H1 (cell line): ENCODE measurements at regions not wholly inside any gene's neighbourhood (a gene's known extent, or its start where the extent isn't known, plus 50 kb on each side); places are given as distances from the start of the nearest gene placed in this dataset.

Experiments
- TF ChIP-seq, protein P1 (sequence below): fragments of 300-600 bp; sonication (generic); IDR thresholded peaks from 2 replicates; pipeline ENCODE4 v1.7.1; 2012; ENCODE audit warnings: low read length, moderate library complexity, mild to moderate bottlenecking, inconsistent platforms; ENCODE audit not compliant: insufficient replicate concordance

DNA sequence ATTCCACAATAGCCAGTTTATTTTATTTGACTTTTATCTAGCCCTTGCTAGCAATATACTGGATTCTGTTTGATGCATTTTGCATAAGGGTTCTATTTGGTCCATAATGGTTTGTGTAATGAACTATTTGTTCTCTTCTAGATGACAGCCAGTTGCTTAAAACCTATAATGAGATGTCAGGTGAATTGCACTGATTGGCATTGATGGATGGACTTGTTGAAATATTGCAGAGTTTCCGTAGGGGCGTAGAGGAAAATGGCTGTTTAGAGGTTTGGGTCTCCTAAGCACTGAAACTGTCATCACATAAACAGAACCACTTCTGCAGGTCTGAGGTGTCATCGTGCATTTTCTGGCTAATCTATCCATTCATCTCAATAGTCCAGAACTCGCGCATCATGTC, 124.9 kb upstream of the HDAC9 start (continued):
- TF ChIP-seq, protein P1, sequence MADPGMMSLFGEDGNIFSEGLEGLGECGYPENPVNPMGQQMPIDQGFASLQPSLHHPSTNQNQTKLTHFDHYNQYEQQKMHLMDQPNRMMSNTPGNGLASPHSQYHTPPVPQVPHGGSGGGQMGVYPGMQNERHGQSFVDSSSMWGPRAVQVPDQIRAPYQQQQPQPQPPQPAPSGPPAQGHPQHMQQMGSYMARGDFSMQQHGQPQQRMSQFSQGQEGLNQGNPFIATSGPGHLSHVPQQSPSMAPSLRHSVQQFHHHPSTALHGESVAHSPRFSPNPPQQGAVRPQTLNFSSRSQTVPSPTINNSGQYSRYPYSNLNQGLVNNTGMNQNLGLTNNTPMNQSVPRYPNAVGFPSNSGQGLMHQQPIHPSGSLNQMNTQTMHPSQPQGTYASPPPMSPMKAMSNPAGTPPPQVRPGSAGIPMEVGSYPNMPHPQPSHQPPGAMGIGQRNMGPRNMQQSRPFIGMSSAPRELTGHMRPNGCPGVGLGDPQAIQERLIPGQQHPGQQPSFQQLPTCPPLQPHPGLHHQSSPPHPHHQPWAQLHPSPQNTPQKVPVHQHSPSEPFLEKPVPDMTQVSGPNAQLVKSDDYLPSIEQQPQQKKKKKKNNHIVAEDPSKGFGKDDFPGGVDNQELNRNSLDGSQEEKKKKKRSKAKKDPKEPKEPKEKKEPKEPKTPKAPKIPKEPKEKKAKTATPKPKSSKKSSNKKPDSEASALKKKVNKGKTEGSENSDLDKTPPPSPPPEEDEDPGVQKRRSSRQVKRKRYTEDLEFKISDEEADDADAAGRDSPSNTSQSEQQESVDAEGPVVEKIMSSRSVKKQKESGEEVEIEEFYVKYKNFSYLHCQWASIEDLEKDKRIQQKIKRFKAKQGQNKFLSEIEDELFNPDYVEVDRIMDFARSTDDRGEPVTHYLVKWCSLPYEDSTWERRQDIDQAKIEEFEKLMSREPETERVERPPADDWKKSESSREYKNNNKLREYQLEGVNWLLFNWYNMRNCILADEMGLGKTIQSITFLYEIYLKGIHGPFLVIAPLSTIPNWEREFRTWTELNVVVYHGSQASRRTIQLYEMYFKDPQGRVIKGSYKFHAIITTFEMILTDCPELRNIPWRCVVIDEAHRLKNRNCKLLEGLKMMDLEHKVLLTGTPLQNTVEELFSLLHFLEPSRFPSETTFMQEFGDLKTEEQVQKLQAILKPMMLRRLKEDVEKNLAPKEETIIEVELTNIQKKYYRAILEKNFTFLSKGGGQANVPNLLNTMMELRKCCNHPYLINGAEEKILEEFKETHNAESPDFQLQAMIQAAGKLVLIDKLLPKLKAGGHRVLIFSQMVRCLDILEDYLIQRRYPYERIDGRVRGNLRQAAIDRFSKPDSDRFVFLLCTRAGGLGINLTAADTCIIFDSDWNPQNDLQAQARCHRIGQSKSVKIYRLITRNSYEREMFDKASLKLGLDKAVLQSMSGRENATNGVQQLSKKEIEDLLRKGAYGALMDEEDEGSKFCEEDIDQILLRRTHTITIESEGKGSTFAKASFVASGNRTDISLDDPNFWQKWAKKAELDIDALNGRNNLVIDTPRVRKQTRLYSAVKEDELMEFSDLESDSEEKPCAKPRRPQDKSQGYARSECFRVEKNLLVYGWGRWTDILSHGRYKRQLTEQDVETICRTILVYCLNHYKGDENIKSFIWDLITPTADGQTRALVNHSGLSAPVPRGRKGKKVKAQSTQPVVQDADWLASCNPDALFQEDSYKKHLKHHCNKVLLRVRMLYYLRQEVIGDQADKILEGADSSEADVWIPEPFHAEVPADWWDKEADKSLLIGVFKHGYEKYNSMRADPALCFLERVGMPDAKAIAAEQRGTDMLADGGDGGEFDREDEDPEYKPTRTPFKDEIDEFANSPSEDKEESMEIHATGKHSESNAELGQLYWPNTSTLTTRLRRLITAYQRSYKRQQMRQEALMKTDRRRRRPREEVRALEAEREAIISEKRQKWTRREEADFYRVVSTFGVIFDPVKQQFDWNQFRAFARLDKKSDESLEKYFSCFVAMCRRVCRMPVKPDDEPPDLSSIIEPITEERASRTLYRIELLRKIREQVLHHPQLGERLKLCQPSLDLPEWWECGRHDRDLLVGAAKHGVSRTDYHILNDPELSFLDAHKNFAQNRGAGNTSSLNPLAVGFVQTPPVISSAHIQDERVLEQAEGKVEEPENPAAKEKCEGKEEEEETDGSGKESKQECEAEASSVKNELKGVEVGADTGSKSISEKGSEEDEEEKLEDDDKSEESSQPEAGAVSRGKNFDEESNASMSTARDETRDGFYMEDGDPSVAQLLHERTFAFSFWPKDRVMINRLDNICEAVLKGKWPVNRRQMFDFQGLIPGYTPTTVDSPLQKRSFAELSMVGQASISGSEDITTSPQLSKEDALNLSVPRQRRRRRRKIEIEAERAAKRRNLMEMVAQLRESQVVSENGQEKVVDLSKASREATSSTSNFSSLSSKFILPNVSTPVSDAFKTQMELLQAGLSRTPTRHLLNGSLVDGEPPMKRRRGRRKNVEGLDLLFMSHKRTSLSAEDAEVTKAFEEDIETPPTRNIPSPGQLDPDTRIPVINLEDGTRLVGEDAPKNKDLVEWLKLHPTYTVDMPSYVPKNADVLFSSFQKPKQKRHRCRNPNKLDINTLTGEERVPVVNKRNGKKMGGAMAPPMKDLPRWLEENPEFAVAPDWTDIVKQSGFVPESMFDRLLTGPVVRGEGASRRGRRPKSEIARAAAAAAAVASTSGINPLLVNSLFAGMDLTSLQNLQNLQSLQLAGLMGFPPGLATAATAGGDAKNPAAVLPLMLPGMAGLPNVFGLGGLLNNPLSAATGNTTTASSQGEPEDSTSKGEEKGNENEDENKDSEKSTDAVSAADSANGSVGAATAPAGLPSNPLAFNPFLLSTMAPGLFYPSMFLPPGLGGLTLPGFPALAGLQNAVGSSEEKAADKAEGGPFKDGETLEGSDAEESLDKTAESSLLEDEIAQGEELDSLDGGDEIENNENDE = no peak
